Peyer's patch (tissue), 4 donors: ENCODE measurements at regions not wholly inside any gene's neighbourhood (a gene's known extent, or its start where the extent isn't known, plus 50 kb on each side); places are given as distances from the start of the nearest gene placed in this dataset.
"Not testable (repeated sequence)": the region's sequence is repeated elsewhere in the genome, so short reads cannot be mapped to it uniquely, and the experiment has no call there.

Experiments used
- DNase-seq, 3 donors: peaks; one replicate each; pipeline ENCODE4 v3.0.0-alpha.2; 2017 to 2019
- H3K27ac ChIP-seq, 4 donors: fragments of 200-600 bp; sonication (generic); one replicate each; pipeline ENCODE4 v1.5.1; 2016 to 2019
- H3K27me3 ChIP-seq, 2 donors: fragments of 200-600 bp; sonication (generic); one replicate each; pipeline ENCODE4 v1.5.1; 2019
- H3K36me3 ChIP-seq, 3 donors: fragments of 200-600 bp; sonication (generic); one replicate each; pipeline ENCODE4 v1.5.1; 2016 to 2019
- H3K4me1 ChIP-seq, 4 donors: fragments of 200-600 bp; sonication (generic); one replicate each; pipeline ENCODE4 v1.5.1; 2016 to 2019
- H3K4me3 ChIP-seq, 4 donors: fragments of 200-600 bp; sonication (generic); 1 replicate in 3 of 4; 2 replicates in 1 of 4; pipeline ENCODE4 v1.5.1; 2016 to 2019; ENCODE audit warnings: mild to moderate bottlenecking in 1 of 4
- H3K9me3 ChIP-seq, 4 donors: fragments of 200-600 bp; sonication (generic); one replicate each; pipeline ENCODE4 v1.5.1; 2016 to 2019; ENCODE audit warnings: mild to moderate bottlenecking in 1 of 4
- POLR2A ChIP-seq, 2 donors: fragments of 450-650 bp; IDR thresholded peaks; one replicate each; pipeline ENCODE4 v1.5.1; 2017; ENCODE audit warnings: antibody characterized with exemption in 2 of 2, mild to moderate bottlenecking in 2 of 2, moderate library complexity in 2 of 2
- TF ChIP-seq, protein P1 (sequence below), 6 experiments: fragments of 450-650 bp in 4 of 6; fragments of 200-600 bp in 2 of 6; sonication (generic) in 1 of 6; IDR thresholded peaks; one replicate each; pipeline ENCODE4 v1.5.1; 2017 to 2019; ENCODE audit warnings: antibody characterized with exemption in 6 of 6, mild to moderate bottlenecking in 3 of 6, moderate library complexity in 1 of 6

- H3K4me3 ChIP-seq = no peak overlapping the region
- no peaks in the 10 kb centered on the region for H3K4me1 ChIP-seq
- no peak for DNase-seq
- peaks cover 0 to 11% (median 4%) of the 10 kb centered on the region in 4 donors for H3K9me3 ChIP-seq
- H3K36me3 ChIP-seq = no peaks in the 10 kb centered on the region
- no peak overlapping the region for H3K27ac ChIP-seq
- H3K27me3 ChIP-seq = no peaks in the 10 kb centered on the region
- TF ChIP-seq, protein P1, sequence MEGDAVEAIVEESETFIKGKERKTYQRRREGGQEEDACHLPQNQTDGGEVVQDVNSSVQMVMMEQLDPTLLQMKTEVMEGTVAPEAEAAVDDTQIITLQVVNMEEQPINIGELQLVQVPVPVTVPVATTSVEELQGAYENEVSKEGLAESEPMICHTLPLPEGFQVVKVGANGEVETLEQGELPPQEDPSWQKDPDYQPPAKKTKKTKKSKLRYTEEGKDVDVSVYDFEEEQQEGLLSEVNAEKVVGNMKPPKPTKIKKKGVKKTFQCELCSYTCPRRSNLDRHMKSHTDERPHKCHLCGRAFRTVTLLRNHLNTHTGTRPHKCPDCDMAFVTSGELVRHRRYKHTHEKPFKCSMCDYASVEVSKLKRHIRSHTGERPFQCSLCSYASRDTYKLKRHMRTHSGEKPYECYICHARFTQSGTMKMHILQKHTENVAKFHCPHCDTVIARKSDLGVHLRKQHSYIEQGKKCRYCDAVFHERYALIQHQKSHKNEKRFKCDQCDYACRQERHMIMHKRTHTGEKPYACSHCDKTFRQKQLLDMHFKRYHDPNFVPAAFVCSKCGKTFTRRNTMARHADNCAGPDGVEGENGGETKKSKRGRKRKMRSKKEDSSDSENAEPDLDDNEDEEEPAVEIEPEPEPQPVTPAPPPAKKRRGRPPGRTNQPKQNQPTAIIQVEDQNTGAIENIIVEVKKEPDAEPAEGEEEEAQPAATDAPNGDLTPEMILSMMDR (IDR thresholded peaks at IDR 0.05) = no peak
- TF ChIP-seq POLR2A (IDR thresholded peaks at IDR 0.05) = no peak
Observed at GRCh38 chr4:3375688-3376087, 66.1 kb upstream of the HGFAC start.

- TF ChIP-seq, protein P1 (IDR thresholded peaks at IDR 0.05) = no peak
- TF ChIP-seq POLR2A (IDR thresholded peaks at IDR 0.05) = no peak
- Histone ChIP-seq H3K9me3 (peaks cover 0 to 12% (median 4%) of the 10 kb centered on the region in 4 donors), H3K4me3 (no peak overlapping the region), H3K4me1 (no peaks in the 10 kb centered on the region), H3K27ac (no peak overlapping the region), H3K27me3 (no peaks in the 10 kb centered on the region), H3K36me3 (no peaks in the 10 kb centered on the region)
- peak in 1 of 3 donors; percentile 13 for DNase-seq
Observed at GRCh38 chr4:3376266-3376665, 65.5 kb upstream of the HGFAC start.

GRCh38 chr4:3377557-3377956 lies 64.2 kb upstream of the HGFAC start:
- Histone ChIP-seq H3K9me3 (peaks cover 0 to 12% (median 4%) of the 10 kb centered on the region in 4 donors), H3K4me3 (no peak overlapping the region), H3K27ac (no peak overlapping the region), H3K4me1 (no peaks in the 10 kb centered on the region), H3K36me3 (no peaks in the 10 kb centered on the region), H3K27me3 (no peaks in the 10 kb centered on the region)
- no peak for DNase-seq
- TF ChIP-seq, protein P1 (IDR thresholded peaks at IDR 0.05) = no peak
- TF ChIP-seq POLR2A (IDR thresholded peaks at IDR 0.05) = no peak

DNA sequence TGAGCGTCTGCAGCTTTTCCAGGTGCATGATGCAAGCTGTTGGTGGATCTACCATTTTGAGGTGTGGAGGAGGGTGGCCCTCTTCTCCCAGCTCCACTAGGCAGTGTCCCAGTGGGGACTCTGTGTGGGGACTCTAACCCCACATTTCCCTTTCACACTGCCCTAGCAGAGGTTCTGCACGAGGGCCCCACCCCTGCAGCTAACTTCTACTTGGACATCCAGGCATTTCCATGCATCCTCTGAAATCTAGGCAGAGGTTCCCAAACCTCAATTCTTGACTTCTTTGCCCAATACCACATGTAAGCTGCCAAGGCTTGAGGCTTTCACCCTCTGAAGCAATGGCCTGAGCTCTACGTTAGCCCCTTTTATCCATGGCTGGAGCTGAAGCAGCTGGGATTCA lies 61.4 kb upstream of the HGFAC start:
- not testable (repeated sequence) for DNase-seq, H3K4me3 ChIP-seq, H3K27me3 ChIP-seq, H3K36me3 ChIP-seq, H3K4me1 ChIP-seq, H3K27ac ChIP-seq
- H3K9me3 ChIP-seq = peaks cover 0 to 12% (median 4%) of the 10 kb centered on the region in 4 donors

- H3K4me3 ChIP-seq, H3K27ac ChIP-seq, H3K27me3 ChIP-seq, DNase-seq, H3K4me1 ChIP-seq, H3K36me3 ChIP-seq: not testable (repeated sequence)
- H3K9me3 ChIP-seq = peaks cover 0 to 12% (median 4%) of the 10 kb centered on the region in 4 donors
Observed at GRCh38 chr4:3381208-3381607, 60.6 kb upstream of the HGFAC start.

DNA sequence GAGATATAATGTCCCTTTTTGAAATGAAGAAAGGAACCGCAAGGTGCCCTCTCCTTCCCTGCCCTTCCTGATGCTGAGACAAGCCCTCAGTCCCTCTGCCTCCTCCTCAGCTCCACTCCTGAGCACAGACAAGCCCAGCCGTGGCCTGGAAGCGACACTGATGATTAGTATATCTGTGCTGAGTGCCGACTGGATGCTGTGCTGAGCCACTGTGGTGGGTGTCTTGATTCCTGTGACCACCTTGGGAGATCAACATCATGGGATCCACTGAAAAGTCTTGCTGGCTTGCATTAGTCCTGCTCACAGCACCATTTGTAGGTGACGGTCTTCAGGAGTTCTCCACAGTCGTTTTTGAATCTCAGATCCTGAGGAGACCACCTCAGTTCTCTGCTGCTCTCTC lies 59.5 kb upstream of the HGFAC start:
- H3K4me3 ChIP-seq = no peak overlapping the region
- no peak overlapping the region for H3K27ac ChIP-seq
- H3K9me3 ChIP-seq = peaks cover 0 to 12% (median 4%) of the 10 kb centered on the region in 4 donors
- no peaks in the 10 kb centered on the region for H3K27me3 ChIP-seq
- H3K36me3 ChIP-seq = no peaks in the 10 kb centered on the region
- peaks cover 0 to 18% (median 0%) of the 10 kb centered on the region in 4 donors for H3K4me1 ChIP-seq
- DNase-seq = peak in 1 of 3 donors; percentile 8
- TF ChIP-seq POLR2A (IDR thresholded peaks at IDR 0.05) = no peak
- TF ChIP-seq, protein P1 (IDR thresholded peaks at IDR 0.05) = no peak

DNA sequence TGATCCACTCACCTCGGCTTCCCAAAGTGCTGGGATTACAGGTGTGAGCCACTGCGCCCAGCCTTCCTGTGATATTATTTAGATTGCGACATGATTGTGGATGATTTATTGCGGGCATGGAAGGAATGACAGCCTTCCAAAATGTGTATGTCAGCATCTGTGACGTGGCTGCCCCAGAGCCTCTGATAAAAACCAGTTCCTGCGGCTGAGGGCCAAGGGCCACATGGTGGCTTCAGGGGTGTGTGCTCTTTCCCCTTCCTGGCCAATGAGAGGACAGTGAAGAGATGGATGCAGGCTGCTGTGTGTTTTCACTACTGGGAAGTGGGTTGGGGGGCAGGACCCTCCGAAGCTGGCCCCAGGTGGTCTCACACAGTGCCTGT lies 57.4 kb upstream of the HGFAC start:
- Histone ChIP-seq H3K4me1 (peaks cover 0 to 30% (median 8%) of the 10 kb centered on the region in 4 donors), H3K27me3 (no peaks in the 10 kb centered on the region), H3K36me3 (no peaks in the 10 kb centered on the region), H3K4me3 (peak overlapping the region in 3 of 4 donors; percentile 8 to 36 (median 30)), H3K9me3 (peaks cover 0 to 12% (median 4%) of the 10 kb centered on the region in 4 donors), H3K27ac (peak overlapping the region in 3 of 4 donors; percentile 49 to 66 (median 65))
- TF ChIP-seq, protein P1 (IDR thresholded peaks at IDR 0.05) = no peak
- TF ChIP-seq POLR2A (IDR thresholded peaks at IDR 0.05) = no peak
- DNase-seq = no peak
